IMR-90 (cell line): ENCODE measurements at regions not wholly inside any gene's neighbourhood (a gene's known extent, or its start where the extent isn't known, plus 50 kb on each side); places are given as distances from the start of the nearest gene placed in this dataset.

Experiments used
- ELK1 ChIP-seq: fragments of 150-350 bp; IDR thresholded peaks from 2 replicates; pipeline ENCODE4 v1.6.1; 2016; ENCODE audit warnings: low read depth, mild to moderate bottlenecking, low read length, moderate library complexity, borderline replicate concordance
- RAD21 ChIP-seq: IDR thresholded peaks from 2 replicates; pipeline ENCODE4 v1.6.1; 2012; ENCODE audit warnings: low read length, improper control_type of control experiment
- TF ChIP-seq, protein P1 (sequence below): conservative IDR thresholded peaks from 2 replicates; pipeline ENCODE4 v1.5.1; 2012; ENCODE audit warnings: mild to moderate bottlenecking, low read depth, low read length, improper control_type of control experiment

- TF ChIP-seq, protein P1, sequence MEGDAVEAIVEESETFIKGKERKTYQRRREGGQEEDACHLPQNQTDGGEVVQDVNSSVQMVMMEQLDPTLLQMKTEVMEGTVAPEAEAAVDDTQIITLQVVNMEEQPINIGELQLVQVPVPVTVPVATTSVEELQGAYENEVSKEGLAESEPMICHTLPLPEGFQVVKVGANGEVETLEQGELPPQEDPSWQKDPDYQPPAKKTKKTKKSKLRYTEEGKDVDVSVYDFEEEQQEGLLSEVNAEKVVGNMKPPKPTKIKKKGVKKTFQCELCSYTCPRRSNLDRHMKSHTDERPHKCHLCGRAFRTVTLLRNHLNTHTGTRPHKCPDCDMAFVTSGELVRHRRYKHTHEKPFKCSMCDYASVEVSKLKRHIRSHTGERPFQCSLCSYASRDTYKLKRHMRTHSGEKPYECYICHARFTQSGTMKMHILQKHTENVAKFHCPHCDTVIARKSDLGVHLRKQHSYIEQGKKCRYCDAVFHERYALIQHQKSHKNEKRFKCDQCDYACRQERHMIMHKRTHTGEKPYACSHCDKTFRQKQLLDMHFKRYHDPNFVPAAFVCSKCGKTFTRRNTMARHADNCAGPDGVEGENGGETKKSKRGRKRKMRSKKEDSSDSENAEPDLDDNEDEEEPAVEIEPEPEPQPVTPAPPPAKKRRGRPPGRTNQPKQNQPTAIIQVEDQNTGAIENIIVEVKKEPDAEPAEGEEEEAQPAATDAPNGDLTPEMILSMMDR, result no peak
- TF ChIP-seq RAD21 (no peak), ELK1 (no peak)
Measured at GRCh38 chr6:100217225-100218012, 223.4 kb upstream of the MCHR2 start.
